HG03520 (cell line): ENCODE measurements at regions not wholly inside any gene's neighbourhood (a gene's known extent, or its start where the extent isn't known, plus 50 kb on each side); places are given as distances from the start of the nearest gene placed in this dataset.

Experiments
- ATAC-seq: cut with Tn5 transposase; IDR thresholded peaks from one replicate; pipeline ENCODE4 v1.9.1; 2021; ENCODE audit warnings: mild to moderate bottlenecking, moderate library complexity; ENCODE audit not compliant: unreplicated experiment

DNA sequence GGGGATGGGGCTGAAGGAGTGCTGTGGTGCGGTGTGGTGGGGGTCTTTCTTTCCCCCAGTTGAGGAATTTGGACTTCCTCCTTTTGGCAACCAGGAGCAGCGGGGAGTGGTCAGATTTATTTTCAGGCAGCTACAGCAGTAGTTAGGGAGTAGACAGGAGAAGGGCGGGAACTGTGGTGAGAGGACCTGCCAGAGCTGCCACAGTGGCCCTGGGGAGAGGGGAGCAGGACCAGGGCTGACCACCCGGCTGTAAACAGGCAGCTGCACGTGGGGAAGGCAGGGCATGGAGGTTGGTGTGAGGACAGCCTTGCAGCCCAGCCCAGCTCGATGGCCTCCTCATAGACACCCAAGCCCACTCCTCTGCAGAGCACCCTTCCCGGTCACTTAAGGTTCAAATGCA, 197.2 kb downstream of the GLI2 start:
- no peak for ATAC-seq

DNA sequence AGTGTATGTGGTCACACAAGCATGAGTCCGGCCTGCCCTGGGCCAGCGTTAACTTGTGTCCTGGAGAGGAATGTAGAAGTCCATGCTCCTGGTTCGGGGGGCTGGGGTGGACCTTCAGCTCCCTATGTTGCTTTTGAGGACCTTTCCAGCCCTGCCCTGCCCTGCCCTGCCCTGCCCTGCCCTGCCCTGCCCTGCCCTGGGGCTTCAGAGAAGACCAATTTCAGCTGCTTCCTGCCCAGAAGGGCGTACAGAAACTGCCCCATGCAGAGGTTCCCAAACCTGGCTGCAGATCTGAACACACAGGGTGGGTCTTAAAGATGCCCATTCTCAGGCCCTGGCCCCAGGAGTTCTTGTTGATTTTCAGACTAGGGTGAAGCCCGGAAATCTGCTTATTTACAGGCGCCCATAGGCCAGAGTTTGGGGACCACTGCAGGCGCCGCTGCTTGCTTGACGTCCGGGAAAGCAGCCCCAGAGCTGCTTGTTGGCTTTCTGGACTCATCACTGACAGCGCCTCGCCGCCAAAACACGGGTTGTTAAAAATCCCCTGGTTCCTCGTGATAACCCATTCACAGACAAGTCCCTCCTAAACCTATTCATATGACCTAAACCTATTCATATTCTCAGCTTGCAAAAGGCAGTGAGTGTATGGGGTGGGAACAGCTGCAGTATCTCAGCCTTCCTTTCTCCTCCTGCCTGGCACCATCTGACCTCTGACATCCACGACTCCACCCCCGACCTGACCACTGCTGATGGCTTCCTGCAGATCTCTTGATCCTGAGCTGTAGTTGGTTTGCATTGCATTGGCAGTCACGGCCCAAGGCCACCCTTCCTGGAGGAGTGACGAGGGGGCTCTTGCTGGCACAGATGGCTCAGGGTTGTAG, 198.3 kb downstream of the GLI2 start:
- no peak for ATAC-seq

DNA sequence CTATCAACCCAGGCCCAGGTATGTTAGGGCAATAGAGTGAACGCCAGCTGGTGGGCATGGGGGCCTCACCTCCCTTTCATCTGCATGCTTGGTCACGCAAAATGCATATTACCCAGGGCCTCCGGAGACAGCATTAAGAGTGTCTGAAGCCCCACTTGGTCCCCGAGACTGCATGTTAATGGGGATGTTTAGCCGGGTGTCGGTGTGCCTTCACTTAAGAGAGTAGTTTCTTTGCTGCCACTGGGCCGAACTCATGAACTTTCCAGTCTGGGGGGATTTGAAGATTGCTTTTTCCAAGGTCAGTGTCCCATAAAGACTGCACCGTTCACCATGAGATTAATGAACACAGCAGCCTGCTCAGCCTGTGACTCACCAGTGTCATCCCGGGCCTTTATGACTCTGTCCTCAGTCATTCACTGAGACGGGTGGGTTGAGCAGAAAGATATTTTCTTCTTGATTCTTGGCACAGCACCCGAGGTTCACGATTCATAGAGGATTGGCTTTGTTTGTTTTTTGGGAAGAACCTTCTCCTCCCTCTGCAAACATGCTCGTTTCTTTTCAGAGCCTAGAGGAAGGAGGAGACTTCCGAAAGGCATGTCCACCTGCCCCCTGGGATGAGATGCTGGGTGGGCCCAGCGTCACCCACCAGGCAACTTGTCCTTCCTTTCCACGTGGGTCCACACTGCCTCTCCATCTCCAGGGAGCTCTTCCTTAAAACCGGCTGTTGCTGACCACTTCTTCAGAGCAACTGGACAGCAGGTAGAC, 199.1 kb downstream of the GLI2 start:
- ATAC-seq: no peak

DNA sequence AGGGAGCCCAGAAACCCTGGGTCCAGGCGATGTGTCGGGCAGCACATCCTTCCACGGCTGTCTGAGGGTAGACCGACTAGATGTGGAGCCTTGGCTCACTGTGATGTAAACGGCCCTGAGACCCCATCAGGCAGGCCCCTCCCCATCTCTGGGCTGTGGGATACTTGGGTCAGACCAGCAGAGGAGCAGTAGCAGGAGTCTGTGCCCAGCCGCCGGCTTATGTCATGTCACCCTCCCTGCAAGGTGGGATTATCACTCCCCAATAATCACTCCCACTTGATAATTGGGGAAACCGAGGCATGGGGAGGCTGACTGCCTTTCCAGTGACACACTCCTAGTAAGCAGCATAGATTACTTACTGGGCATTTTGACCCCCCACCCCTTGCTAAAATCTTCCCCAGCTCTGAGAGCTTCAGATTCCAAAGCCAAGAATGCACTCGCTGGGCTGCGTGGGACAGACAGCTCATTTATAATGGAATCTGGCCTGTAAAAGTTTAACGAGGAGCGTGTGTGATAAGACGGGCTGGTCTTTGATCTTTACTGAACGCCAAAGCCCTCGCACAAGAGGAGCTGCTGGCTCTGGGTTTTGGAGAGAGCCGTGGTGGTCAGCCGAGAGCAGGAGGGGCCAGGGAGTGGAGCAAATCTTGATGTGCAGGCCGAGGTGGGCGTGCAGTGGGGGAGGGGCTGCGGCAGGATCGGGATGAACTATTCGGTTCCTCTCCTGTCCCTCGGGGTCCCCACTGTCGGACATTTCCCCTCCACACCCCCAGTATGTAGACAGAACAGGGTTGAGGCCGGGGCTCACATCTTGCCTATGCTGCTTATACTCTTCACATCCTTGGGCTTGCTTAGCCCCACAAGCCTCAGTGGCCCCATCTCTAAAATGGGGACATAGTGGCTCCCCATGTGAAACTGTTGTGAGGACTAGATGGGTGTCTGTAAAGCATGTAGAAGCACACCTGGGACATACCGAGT, 200.0 kb downstream of the GLI2 start:
- no peak for ATAC-seq

DNA sequence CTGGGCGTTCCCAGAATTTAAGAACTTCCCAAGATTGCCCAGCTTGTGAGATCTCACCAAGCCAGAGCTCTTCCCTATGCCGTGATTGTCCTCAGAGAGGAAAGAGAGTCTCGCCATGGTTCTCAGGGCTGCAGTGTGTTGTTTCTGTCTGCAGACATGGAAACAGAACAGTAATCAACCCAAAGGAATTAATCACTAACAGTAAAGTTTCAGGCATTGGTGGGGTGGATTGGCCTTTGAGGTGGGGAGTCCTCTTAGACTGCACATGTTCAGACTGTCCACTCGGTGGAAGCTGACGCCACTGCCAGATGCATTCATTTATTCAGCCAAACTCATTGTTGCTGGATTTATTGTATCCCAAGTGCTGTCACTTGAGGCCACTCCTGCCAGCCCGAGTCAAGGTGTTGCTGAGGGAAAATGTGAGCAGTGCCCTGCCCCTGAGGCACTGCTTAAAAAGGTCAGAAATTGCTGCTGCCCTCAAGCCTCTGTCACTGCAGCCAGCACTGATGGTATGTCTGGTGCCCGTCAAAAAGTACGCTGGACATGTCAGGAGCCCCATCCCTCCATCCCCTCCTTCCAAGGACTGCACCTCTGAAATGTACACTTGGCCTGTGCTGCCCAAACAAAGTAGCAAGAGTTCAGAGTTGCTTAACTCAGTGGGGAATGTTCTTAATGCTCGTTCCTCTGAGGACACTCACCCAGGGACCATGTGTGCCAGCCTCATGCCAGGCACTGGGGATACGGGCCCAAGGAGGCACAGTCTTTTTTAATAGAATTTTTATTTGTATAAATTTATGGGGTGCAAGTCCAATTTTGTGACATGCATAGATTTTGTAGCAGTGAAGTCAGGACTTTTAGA, 201.0 kb downstream of the GLI2 start:
- ATAC-seq: no peak

DNA sequence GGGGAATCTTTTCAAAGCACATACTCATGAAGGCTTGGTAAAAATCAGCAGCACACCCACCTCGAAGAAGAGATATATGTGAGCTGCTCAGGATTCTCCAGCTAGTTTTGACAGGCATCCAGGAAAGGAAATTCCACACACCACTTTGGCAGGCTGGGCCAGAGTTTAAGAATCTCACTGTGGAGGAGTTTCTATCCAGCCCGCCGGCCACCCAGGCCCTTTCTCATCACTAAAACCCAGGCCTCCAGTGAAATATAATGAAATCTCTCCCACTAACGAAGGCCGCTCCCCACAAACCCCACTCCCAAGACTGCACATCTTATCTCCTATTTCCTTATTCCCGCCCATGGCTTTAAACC, 202.0 kb downstream of the GLI2 start:
- no peak for ATAC-seq

DNA sequence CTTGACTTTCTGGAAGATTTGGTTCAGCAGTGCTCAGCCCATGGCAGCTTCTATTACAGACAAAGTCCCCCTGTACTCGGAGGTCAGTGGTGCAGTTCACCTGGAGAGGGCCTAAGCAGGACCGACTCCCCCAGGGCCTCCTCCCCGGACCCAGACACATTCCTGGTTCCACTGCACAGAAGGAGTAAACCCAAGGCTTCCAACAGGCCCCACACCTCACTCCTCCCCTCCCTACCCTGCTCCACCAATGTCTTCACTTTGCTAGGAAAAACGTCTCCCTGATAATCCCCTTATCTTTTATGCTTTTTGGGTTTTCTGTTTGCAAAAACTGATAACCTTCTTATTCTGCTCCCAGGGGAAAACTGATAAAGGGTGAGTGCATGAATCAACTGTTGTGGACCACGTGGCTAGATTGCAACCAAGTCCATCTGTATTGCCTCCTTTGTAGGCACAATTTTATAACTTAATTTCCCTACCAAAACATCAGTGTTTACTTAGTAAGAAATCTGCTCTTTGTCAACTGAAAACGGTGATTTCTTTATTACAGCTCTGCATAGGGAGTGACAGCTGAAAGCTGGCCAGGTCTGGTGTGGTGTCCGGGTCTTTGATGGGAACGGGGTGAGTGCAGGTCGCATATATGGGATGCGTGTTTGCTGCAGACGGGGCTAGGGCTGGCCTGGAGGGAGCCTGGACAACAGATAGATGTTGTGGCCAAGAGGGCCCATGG, 202.5 kb downstream of the GLI2 start:
- ATAC-seq: no peak

DNA sequence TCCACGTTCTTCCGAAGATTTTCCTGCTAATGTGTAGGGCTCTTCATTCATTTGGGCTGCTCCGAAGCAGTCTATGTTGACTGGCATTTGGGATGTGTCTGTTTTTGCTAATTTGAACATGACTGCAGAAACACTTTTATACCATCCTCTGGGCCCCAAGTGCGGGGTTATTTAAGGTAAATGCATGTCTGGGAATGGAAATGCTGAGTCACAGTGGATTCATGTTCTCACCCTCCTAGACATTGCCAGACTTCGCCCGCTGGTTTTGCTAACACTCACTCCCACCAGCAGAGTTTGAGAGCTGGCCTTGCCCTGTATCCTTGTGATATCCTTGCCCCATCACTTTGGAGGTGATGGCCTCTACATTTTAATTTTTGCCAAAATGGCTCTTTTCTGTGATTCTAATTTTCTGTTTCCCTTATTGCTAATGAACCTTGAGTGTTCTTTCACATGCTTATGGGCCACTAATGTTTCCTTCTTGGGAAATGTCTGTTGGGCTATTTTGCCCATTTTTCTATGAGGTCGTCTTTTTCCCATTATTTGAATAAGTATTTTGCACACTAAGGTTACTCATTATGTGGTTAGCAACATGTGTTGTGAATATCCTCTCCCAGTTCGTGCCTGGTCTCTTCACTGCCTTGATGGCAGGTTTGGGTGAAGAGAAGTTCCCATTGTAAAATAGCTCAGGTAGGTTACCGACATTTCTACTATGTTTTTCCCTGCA, 204.1 kb downstream of the GLI2 start:
- no peak for ATAC-seq

DNA sequence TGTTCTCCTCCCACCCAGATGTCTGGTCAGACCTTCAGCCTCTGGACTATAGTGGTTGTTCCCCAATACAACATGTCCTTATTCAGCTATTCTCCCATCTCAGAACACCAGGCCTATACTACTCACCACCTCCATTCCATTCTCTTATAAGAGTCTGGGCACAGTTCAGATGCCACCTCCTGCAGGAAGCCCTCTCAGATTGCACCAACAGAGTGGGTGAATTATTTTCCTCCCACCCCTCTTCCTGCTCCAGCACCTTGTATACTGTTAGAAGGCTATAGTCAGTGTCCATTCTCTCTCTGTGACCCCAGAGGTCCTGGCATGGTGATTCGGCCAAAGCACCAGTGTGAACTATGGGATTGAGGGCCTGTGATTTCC, 204.6 kb downstream of the GLI2 start:
- no peak for ATAC-seq

DNA sequence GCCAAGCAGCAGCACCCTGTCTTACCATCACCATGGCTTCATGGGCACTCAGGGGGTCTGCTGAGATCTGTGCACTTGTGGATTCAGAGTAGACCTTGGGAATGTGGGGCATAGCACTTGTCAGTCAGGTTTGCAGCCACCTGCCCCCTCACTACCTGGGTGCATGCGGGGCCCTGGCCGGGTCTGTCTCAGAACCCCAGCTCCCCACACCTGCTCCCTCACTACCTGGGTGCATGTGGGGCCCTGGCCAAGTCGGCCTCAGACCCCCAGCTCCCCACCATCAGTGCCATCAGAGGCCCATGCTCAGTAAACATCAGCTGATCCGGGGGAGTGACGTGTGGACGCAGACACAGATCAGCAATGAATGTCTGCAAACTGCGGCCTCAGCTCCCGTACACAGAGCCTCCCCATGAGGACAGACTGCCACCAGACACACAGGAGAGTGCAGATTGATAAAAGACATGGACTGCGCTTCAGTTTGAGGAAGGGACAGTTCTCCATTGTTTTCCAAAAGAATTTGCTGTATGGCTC, 205.1 kb downstream of the GLI2 start:
- no peak for ATAC-seq

DNA sequence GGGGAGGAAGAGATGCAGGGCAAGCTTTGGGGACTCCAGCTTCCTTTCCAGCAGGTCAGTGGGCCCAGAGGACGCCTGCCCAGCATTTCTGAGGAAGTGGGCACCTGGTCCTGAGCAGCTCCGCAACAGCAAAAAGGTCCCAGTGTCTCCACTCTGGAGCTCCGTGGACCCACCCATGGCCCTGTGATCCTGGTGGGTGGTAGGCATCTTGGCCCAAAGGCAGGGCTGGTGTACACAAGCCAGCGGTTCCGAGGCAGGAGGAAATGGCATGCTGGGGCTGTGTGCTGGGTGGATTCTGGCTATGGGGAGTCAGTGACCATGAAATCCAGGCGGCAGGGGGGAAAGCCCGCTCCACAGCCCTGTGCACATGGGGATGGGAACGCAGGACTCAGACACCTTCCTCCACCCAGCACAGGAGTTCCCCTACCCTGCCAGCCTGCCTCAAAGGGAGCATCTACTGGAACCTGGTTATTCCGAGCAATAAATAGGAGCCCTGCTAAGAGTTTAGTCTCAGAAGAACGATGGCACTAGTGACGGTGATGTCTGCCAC, 206.0 kb downstream of the GLI2 start:
- ATAC-seq: no peak

DNA sequence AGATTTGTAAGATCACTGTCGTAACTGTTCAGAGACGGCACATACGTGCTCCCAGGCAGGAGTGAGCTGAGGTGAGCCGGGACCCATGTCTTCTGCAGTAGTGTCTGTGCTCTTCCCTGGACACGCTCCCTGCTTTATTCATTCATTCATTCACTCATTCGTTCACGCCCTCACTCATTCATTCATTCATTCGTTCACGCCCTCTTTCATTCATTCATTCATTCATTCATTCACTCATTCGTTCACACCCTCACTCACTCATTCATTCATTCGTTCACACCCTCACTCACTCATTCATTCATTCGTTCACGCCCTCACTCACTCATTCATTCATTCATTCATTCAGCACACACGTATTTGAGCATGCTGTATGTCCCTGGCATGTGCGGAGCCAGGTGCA, 207.0 kb downstream of the GLI2 start:
- ATAC-seq: no peak

DNA sequence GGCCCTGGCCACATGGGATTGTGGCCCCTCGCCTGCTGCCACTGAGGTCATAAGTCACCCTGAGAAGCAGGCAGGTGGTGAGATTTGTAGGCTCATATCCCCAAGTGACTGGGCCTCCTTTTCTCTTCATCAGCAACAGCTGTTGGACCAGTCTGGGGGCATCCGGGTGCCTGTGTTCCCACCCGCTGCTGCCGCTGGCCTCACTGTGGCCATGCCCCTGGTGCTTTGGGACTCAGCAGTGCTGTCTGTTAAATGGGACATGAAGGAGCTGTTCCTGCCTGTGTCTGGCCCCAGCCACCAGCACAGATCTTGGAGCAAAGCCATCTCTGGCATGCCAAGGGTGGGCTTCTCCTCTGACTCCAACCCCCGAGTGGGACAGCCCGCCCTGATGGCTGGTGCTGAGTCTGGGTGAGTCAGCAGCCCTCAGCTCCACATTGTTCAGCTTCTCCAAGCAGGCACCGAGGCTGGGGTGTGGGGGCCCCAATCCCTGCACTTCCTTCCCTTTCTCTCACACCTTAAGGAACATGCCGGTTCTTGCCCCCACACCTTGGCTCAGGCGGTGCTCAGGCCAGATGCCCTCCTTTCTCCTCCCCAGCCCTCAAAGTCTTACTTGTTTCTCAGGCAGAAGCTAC, 207.9 kb downstream of the GLI2 start:
- no peak for ATAC-seq

DNA sequence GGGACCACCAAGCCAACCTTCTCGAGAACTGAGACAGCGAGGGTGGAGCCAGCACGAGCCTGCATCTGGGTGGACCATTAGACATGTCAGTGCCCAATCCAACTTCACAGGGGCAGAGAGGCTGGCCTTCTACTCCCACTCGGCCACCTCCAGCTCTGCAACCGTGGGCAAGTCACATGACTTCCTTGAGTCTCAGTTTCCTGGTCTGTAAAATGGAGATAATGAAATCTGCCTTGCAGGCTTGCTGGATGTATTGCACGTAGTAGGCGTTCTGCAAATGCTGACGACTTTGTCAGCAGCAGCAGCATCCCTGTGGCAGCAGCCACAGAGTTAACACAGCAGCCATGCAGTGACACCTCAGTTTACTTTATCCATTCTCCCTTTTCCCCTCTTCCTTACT, 208.9 kb downstream of the GLI2 start:
- ATAC-seq: no peak

DNA sequence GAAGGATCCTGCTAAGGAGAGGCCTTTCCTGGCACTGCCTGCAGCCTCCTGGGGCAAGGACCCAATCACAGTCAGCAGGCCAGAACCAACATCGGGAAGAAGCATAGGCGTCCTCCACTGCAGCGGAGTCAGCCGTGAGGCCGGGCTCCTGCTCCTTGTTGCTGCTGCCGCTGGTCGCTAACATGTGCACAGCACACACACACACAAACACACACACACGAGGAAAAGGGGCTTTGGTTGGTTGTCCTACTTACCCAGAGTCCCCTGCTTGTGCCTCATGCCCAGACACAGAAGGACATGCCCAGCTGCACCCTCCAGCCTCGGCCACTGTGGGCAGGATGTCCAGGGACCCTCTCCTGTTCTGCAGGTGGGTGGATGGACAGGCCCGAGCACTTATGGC, 209.4 kb downstream of the GLI2 start:
- no peak for ATAC-seq

DNA sequence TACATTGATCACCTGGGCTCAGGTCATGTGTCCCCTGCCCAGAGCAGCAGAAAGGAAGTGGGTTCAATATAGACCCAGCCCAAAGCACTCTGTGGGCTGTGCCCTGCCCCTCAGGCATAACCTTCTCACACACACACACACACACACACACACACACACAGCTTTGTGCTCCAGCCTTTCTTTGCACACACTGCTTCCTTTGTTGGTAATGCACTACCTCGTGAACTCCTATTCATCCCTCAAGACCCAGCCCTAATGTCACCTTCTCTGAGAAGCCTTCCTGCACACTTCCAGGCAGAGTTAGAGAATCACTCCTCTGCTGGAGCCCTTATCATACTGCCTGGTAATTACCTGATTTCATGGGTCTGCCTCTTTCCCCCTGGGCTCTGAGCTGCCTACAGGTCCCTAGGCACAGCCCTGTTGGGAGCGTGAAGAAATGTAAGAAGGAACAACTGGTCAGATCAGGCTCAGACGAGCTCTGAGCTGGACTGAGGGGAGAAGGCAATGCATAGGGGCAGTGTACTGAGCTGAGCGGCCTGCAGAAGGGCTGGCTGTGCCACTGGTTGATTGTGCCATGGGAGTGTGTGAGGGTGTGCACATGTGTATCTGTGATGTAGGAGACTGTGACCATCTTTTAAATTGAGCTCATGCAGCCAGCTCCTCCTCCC, 210.3 kb downstream of the GLI2 start:
- no peak for ATAC-seq

DNA sequence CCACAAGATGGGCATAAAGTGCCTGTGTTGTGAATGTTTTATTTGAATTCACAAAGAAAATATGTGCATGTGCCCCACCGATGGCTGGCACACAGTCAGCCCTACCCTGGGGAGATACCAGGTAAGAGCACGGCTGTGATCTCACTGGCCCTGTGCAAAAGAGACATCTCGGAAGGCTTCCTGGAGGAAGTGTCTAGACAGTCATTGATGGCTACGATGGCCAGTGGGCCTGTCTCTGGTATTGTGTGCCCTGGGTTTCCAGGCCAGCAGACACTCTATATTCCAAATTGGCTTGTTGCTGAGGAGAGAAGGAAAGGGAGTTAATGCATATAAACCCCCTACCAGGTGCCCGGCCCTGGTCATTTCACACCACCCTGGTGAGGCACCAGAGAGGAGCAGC, 211.7 kb downstream of the GLI2 start:
- no peak for ATAC-seq
